NOMO-1 treated with DMSO at 0.1 percent for 48 hours (cell line): ENCODE measurements at regions not wholly inside any gene's neighbourhood (a gene's known extent, or its start where the extent isn't known, plus 50 kb on each side); places are given as distances from the start of the nearest gene placed in this dataset.
"Not testable (repeated sequence)": the region's sequence is repeated elsewhere in the genome, so short reads cannot be mapped to it uniquely, and the experiment has no call there.

ENCODE experiments used
- DNase-seq: peaks from one replicate; lab custom pipeline; 2025; ENCODE audit not compliant: unreplicated experiment; lab: John Stamatoyannopoulos, UW

DNA sequence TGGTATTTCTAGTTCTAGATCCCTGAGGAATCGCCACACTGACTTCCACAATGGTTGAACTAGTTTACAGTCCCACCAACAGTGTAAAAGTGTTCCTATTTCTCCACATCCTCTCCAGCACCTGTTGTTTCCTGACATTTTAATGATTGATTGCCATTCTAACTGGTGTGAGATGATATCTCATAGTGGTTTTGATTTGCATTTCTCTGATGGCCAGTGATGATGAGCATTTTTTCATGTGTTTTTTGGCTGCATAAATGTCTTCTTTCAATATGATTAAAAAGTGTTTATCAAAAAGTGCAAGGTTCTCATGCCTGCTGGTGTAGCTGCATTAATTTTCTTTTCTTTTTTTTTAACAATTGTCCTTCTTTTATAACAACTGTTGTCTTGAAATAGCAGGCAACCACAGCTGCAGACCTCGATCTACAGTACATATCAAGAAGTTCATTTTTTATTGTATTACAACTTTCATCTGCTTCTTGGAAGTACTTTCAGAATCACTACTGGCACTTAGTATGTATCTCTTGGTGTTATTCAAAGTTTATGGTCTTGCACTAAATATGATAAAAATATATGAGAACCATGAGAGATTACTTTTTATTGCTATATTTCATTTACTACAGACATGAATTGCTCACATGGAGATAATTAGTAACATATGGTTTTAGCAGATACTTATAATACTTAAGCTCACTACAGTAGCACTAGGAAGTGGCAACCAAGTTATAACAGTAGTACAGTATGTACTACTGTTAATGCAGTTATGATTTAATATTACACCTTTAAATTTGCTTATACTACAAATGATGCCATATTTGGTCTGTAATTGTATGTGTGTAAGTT, 358.0 kb downstream of the ETV1 start:
- not testable (repeated sequence) for DNase-seq

GRCh38 chr7:13633857-13634256, 355.6 kb downstream of the ETV1 start:
- no peak for DNase-seq

GRCh38 chr7:13639396-13639795, 350.1 kb downstream of the ETV1 start:
- no peak for DNase-seq

GRCh38 chr7:13641714-13642113, 347.8 kb downstream of the ETV1 start:
- DNase-seq: no peak

- DNase-seq: no peak
Observed at GRCh38 chr7:13651167-13651566, 338.3 kb downstream of the ETV1 start.

DNA sequence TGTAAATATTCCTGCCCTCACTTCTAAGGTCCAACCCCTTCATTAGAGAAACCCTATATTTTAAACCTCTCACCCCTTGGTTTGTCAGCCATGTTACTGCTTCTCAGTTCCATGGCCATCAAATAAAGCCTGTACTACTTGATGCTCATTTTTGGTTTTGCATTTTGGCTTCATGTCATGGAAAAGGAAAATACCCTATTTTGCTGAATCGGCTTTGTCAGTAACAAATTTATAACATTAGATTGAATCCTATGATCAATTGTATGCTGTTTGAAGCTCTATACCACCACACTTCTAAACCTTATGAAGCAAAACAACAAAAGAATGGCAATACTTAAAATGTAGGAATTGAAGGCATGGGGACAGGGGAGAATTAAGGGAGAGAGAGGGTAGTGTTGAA, 333.1 kb downstream of the ETV1 start:
- DNase-seq: no peak

- no peak for DNase-seq
Observed at GRCh38 chr7:13673290-13673689, 316.2 kb downstream of the ETV1 start.

DNA sequence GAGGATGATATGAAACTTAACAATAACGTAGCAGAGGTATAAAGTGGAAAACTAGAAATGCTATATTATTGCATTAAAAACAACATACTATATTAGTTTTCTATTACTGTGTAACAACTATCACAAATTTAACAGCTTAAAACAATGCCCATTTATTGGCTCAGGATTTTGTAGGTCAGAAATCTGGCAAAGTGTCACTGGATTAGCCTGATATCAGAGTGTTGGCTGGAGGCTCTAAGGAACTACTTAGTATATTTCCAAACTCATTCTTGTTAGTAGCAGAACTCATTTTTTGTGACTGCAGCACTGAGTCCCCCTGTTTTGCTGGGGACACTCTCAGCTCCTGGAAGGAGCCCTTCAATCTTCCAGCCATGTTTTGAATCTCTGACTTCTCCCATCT, 306.8 kb downstream of the ETV1 start:
- no peak for DNase-seq

- DNase-seq: no peak
Observed at GRCh38 chr7:13687500-13687899, 302.0 kb downstream of the ETV1 start.

DNA sequence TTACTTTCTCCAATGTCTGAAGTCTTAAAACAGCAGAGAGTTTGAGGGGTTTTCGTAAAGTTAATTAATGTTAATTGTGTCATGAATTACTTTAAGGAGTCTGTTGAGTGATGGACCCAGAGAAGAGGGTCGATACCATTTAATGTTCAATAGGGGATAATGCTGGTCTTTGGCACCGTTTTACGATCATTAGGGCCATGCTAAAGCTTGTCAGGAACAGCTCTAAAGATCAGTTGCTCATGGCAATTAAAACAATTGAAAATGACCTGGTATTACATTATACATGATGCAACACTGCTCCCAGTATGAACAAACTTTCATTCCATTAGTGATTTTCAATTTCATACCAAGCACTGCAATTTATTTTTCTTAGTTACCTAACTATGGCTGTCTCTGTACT, 296.9 kb downstream of the ETV1 start:
- no peak for DNase-seq

GRCh38 chr7:13702251-13702650, 287.2 kb downstream of the ETV1 start:
- no peak for DNase-seq

GRCh38 chr7:13708670-13709069, 280.8 kb downstream of the ETV1 start:
- no peak for DNase-seq

GRCh38 chr7:13713092-13713491, 276.4 kb downstream of the ETV1 start:
- DNase-seq: no peak

- no peak for DNase-seq
Observed at GRCh38 chr7:13715534-13715933, 273.9 kb downstream of the ETV1 start.

- DNase-seq: no peak
Observed at GRCh38 chr7:13717031-13717430, 272.4 kb downstream of the ETV1 start.

GRCh38 chr7:13724191-13724976, 265.1 kb downstream of the ETV1 start:
- DNase-seq: no peak

DNA sequence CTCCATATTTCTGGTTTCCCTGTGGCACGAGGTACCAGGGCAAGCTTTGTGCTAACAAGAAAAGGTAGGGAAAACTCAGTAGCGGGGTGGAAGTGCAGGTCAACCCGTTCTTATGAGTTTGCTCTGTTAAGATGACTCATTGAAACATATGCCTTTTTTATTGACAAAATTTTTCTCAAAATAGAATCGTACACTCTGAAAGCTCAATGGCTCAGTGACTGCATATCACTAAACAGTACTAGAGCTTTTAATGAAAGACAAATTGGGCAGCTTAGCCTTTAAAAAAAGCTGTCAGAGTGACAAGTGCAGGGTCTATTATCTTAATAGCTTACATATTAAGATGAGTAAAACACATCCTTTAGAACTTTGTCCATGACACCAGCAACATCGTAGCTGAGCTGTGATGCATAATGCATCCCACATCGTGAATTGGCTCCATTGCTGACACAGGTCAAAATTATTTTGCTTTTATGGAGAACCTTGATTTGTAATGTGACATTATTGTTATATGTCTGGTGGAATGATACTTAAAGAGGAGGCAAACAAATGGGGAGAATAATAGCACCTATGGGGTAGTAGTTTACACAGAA, 264.4 kb downstream of the ETV1 start:
- DNase-seq: no peak

DNA sequence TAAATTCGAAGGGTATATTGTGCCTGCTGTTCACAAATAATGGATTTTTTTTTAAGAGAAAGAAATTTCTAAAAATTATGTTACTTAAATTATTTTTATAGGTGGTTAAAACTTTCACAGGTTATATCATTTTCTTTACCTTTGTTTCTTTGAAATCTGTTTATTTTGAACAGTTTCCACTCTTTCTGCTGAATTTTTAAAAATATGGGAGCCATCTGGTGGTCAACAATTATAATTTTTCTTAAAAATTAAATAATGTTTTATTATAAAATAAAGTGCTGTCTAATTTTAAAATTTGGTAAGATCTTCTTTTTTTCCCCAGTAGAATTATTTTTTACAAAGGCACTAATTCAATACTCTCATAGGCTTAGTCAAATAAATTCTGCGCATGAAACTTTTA, 263.9 kb downstream of the ETV1 start:
- no peak for DNase-seq

- DNase-seq: no peak
Observed at GRCh38 chr7:13727279-13727678, 262.2 kb downstream of the ETV1 start.

- DNase-seq: no peak
Observed at GRCh38 chr7:13727751-13728150, 261.7 kb downstream of the ETV1 start.

DNA sequence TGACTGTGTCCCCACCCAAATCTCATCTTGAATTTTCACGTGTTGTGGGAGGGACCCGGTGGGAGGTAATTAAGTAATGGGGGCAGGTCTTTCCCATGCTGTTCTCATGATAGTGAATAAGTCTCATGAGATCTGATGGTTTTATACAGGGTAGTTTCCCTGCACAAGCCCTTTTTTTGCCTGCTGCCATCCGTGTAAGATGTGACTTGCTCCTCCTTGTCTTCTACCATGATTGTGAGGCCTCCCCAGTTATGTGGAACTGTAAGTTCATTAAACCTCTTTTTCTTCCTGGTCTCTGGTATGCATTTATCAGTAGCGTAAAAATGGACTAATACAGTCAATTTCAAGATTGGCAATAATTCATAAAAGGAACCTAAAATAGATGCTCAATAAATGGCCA, 261.0 kb downstream of the ETV1 start:
- not testable (repeated sequence) for DNase-seq

DNA sequence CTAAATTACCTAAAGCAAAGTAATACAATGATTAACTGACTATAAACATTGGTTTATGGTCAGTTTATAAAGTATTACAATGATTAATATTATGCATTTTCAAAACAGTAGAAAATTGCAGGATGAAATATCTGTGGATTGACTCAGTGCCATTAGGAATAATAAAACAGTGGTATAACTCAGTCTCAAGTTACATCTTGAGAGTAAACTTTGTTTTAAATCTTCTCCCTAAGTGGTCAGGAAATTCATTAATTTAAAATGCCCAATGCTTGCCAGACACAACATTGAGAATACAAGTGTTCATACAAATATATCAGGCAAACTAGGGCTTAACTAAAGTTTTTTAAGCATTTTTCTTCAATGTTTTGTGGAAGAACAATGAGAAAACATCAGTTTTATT, 257.8 kb downstream of the ETV1 start:
- no peak for DNase-seq
